ENCODE measurements at regions not wholly inside any gene's neighbourhood (a gene's known extent, or its start where the extent isn't known, plus 50 kb on each side); places are given as distances from the start of the nearest gene placed in this dataset.
"Not testable (repeated sequence)": the region's sequence is repeated elsewhere in the genome, so short reads cannot be mapped to it uniquely, and the experiment has no call there.

DNA sequence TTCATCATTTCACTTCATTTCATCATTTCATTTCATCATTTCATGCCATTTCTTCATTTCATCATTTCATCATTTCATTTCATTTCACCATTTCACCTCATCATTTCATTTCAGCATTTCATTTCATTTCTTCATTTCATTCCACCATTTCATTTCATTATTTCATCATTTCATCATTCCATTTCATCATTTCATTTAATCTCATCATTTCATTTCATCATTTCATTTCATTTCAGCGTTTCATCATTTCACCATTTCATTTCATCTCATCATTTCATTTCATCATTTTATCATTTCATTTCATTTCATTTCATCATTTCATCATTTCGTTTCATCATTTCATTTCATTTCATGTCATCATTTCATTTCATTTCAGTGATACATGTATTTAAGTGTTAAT is 492.2 kb downstream of the ZNF33B start:
- not testable (repeated sequence) for H3K27me3 ChIP-seq (ENCODE audit: control insufficient read depth in 5 of 5, insufficient read depth in 4 of 5, low read length in 5 of 5); H3K4me1 ChIP-seq (ENCODE audit: control insufficient read depth in 5 of 5, insufficient read depth in 5 of 5, low read length in 5 of 5); H3K9ac ChIP-seq (ENCODE audit: low read length in 5 of 5); H3K27ac ChIP-seq (ENCODE audit: low read depth, low read length); H3K4me3 ChIP-seq (ENCODE audit: low read depth in 1 of 5, low read length in 5 of 5); H3K36me3 ChIP-seq (ENCODE audit: control insufficient read depth in 5 of 5, insufficient read depth in 5 of 5, low read length in 5 of 5)
- H3K9me3 ChIP-seq (ENCODE audit: control insufficient read depth in 5 of 5, low read length in 5 of 5), result peaks cover 0 to 18% (median 2%) of the 10 kb centered on the region in 5 donors

DNA sequence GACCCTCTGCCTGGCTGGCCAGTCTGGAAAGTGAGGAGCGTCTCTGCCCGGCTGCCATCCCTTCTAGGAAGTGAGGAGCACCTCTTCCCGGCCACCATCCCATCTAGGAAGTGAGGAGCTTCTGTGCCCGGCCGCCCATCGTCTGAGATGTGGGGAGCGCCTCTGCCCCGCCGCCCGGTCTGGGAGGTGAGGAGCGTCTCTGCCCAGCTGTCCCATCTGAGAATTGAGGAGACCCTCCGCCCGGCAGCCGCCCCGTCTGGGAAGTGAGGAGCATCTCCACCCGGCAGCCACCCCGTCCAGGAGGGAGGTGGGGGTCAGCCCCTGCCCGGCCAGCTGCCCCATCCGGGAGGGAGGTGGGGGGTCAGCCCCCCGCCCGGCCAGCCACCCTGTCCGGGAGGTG is 500.3 kb downstream of the ZNF33B start:
- not testable (repeated sequence) for H3K27ac ChIP-seq (ENCODE audit: low read depth, low read length); H3K9ac ChIP-seq (ENCODE audit: low read length in 5 of 5); H3K36me3 ChIP-seq (ENCODE audit: control insufficient read depth in 5 of 5, insufficient read depth in 5 of 5, low read length in 5 of 5); H3K4me3 ChIP-seq (ENCODE audit: low read depth in 1 of 5, low read length in 5 of 5); H3K27me3 ChIP-seq (ENCODE audit: control insufficient read depth in 5 of 5, insufficient read depth in 4 of 5, low read length in 5 of 5); H3K9me3 ChIP-seq (ENCODE audit: control insufficient read depth in 5 of 5, low read length in 5 of 5); H3K4me1 ChIP-seq (ENCODE audit: control insufficient read depth in 5 of 5, insufficient read depth in 5 of 5, low read length in 5 of 5)

DNA sequence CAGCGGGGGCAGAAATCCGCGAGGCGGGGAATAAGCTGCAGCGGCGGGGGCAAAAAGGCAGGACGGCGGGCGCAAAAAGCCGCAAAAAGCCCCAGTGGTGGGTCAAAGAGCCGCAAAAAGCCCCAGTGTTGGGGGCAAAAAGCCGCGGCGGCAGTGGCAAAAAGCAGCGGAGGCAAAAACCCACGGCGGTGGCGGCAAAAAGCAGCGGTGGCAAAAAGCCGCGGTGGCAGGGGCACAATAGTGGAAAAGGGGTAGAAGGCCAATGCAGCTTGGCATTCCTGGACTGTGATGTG is 525.3 kb downstream of the ZNF33B start:
- H3K9me3 ChIP-seq (ENCODE audit: control insufficient read depth in 5 of 5, low read length in 5 of 5), result peaks cover 0 to 14% (median 5%) of the 10 kb centered on the region in 5 donors
- no peaks in the 10 kb centered on the region for H3K36me3 ChIP-seq (ENCODE audit: control insufficient read depth in 5 of 5, insufficient read depth in 5 of 5, low read length in 5 of 5)
- H3K27me3 ChIP-seq (ENCODE audit: control insufficient read depth in 5 of 5, insufficient read depth in 4 of 5, low read length in 5 of 5), result no peaks in the 10 kb centered on the region
- no peak overlapping the region for H3K9ac ChIP-seq (ENCODE audit: low read length in 5 of 5)
- no peak overlapping the region for H3K27ac ChIP-seq (ENCODE audit: low read depth, low read length)
- no peak overlapping the region for H3K4me3 ChIP-seq (ENCODE audit: low read depth in 1 of 5, low read length in 5 of 5)
- no peaks in the 10 kb centered on the region for H3K4me1 ChIP-seq (ENCODE audit: control insufficient read depth in 5 of 5, insufficient read depth in 5 of 5, low read length in 5 of 5)

DNA sequence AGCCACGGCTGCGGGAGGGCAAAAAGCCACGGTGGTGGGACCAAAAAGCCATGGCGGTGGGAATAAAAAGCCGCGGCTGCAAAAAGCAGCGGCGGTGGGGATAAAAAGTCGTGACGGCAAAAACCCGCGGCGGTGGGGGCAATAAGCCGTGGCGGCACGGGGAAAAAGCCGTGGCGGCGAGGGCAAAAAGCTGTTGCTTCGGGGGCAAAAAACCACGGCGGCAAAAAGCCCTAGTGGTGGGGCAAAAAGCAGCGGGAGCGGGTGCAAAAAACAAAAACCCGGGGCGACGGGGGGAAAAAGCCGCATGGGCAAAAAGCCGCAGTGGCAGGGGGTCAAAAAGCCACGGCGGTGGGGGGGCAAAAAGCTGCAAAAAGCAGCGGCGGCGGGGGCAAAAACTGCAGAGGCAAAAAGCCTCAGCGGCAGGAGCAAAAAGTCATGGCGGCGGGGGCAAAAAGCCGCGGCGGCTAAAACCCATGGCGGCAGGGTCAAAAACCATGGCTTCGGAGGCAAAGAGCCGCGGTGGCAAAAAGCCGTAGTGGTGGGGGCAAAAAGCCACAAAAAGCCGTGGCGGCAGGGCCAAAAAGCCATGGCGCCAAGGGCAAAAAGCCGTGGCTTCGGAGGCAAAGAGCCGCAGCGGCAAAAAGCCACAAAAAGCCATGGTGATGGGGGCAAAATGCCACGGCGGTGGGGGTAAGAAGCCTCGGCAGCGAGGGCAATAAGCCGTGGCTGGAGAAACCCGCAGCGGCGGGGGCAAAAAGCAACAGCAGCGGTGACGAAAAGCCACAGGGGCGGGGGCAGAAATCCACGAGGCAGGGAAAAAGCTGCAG is 525.8 kb downstream of the ZNF33B start:
- H3K9me3 ChIP-seq (ENCODE audit: control insufficient read depth in 5 of 5, low read length in 5 of 5), result peaks cover 0 to 14% (median 5%) of the 10 kb centered on the region in 5 donors
- H3K4me1 ChIP-seq (ENCODE audit: control insufficient read depth in 5 of 5, insufficient read depth in 5 of 5, low read length in 5 of 5), result no peaks in the 10 kb centered on the region
- no peaks in the 10 kb centered on the region for H3K27me3 ChIP-seq (ENCODE audit: control insufficient read depth in 5 of 5, insufficient read depth in 4 of 5, low read length in 5 of 5)
- H3K27ac ChIP-seq (ENCODE audit: low read depth, low read length), result no peak overlapping the region
- H3K9ac ChIP-seq (ENCODE audit: low read length in 5 of 5), result no peak overlapping the region
- no peaks in the 10 kb centered on the region for H3K36me3 ChIP-seq (ENCODE audit: control insufficient read depth in 5 of 5, insufficient read depth in 5 of 5, low read length in 5 of 5)
- H3K4me3 ChIP-seq (ENCODE audit: low read depth in 1 of 5, low read length in 5 of 5), result no peak overlapping the region

DNA sequence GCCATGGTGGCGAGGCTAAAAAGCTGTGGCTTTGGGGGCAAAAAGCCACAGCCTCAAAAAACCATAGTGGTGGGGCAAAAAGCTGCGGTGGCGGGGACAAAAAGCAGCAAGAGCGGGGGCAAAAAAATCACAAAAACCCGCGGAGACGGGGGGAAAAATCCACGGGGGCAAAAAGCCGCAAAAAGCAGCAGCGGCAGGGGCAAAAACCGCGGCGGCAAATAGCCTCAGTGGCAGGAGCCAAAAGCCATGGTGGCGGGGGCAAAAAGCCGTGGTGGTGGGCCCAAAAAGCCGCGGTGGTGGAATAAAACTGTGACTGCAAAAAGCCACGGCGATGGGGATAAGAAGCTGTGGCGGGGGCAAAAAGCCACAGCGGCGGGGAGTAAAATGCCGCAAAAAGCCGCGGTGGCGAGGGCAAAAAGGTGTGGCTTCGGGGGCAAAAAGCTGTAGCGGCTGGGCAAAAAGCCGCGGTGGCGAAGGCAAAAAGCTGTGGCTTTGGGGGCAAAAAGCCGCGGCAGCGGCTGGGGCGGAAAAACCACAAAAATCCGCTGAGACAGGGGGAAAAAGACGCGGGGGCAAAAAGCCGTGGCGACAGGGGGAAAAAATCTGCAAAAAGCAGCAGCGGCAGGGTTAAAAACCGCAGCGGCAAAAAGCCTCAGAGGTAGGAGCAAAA is 526.6 kb downstream of the ZNF33B start:
- H3K36me3 ChIP-seq (ENCODE audit: control insufficient read depth in 5 of 5, insufficient read depth in 5 of 5, low read length in 5 of 5), result no peaks in the 10 kb centered on the region
- peaks cover 0 to 14% (median 5%) of the 10 kb centered on the region in 5 donors for H3K9me3 ChIP-seq (ENCODE audit: control insufficient read depth in 5 of 5, low read length in 5 of 5)
- H3K27me3 ChIP-seq (ENCODE audit: control insufficient read depth in 5 of 5, insufficient read depth in 4 of 5, low read length in 5 of 5), result no peaks in the 10 kb centered on the region
- H3K4me1 ChIP-seq (ENCODE audit: control insufficient read depth in 5 of 5, insufficient read depth in 5 of 5, low read length in 5 of 5), result no peaks in the 10 kb centered on the region
- H3K4me3 ChIP-seq (ENCODE audit: low read depth in 1 of 5, low read length in 5 of 5), result no peak overlapping the region
- H3K9ac ChIP-seq (ENCODE audit: low read length in 5 of 5), result no peak overlapping the region
- no peak overlapping the region for H3K27ac ChIP-seq (ENCODE audit: low read depth, low read length)

DNA sequence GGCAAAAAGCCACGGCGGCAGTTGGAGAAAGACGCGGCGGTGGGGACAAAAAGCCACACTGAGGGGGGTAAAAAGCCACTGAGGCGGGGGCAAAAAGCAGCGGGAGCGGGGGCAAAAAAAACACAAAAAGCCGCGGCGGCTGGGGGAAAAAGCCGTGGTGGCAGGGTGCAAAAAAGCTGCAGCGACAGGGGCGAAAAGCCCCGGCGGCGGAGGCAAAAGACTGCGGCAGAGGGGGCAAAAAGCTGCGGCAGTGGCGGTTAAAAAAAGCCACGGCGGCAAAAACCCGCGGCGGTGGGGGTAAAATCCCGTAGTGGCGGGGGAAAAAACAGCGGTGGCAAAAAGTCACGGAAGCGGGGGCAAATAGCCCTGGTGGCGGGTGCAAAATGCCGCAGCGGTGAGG is 527.3 kb downstream of the ZNF33B start:
- Histone ChIP-seq H3K4me3 (ENCODE audit: low read depth in 1 of 5, low read length in 5 of 5) (no peak overlapping the region), H3K27ac (ENCODE audit: low read depth, low read length) (no peak overlapping the region), H3K27me3 (ENCODE audit: control insufficient read depth in 5 of 5, insufficient read depth in 4 of 5, low read length in 5 of 5) (no peaks in the 10 kb centered on the region), H3K4me1 (ENCODE audit: control insufficient read depth in 5 of 5, insufficient read depth in 5 of 5, low read length in 5 of 5) (no peaks in the 10 kb centered on the region), H3K9ac (ENCODE audit: low read length in 5 of 5) (no peak overlapping the region), H3K36me3 (ENCODE audit: control insufficient read depth in 5 of 5, insufficient read depth in 5 of 5, low read length in 5 of 5) (no peaks in the 10 kb centered on the region), H3K9me3 (ENCODE audit: control insufficient read depth in 5 of 5, low read length in 5 of 5) (peaks cover 0 to 17% (median 8%) of the 10 kb centered on the region in 5 donors)

Data from subcutaneous abdominal adipose tissue (tissue), 5 donors.